GM23338 (cell line): ENCODE measurements at regions not wholly inside any gene's neighbourhood (a gene's known extent, or its start where the extent isn't known, plus 50 kb on each side); places are given as distances from the start of the nearest gene placed in this dataset.

Experiments used
- ATAC-seq: fragments of 200-7000 bp; cut with Tn5 transposase; 3 replicates; pipeline ENCODE4 v1.9.1; 2020
- DNase-seq: peaks from one replicate; pipeline ENCODE4 v3.0.0-alpha.2; 2015; ENCODE audit warnings: low spot score
- H2AFZ ChIP-seq: fragments of 200-600 bp; sonication (generic); 2 replicates; pipeline ENCODE4 v1.8.0; 2016; ENCODE audit warnings: antibody characterized with exemption, mild to moderate bottlenecking, moderate library complexity
- H3F3A ChIP-seq: fragments of 200-600 bp; sonication (generic); replicated peaks from 2 replicates; pipeline ENCODE4 v1.8.0; 2017; ENCODE audit warnings: antibody characterized with exemption, mixed run types, low read depth
- H3K27ac ChIP-seq: fragments of 200-600 bp; sonication (generic); 2 replicates; pipeline ENCODE4 v1.6.1; 2016; ENCODE audit warnings: low read depth
- H3K27me3 ChIP-seq: fragments of 200-600 bp; sonication (generic); 2 replicates; pipeline ENCODE4 v1.8.0; 2016; ENCODE audit warnings: mild to moderate bottlenecking, mixed run types, moderate library complexity; ENCODE audit not compliant: insufficient read depth
- H3K36me3 ChIP-seq: fragments of 200-600 bp; sonication (generic); 2 replicates; pipeline ENCODE4 v1.8.0; 2016; ENCODE audit warnings: mild to moderate bottlenecking; ENCODE audit not compliant: insufficient read depth
- H3K4me1 ChIP-seq: fragments of 200-600 bp; sonication (generic); 2 replicates; pipeline ENCODE4 v1.8.0; 2016; ENCODE audit warnings: mild to moderate bottlenecking, moderate library complexity; ENCODE audit not compliant: insufficient read depth
- H3K4me2 ChIP-seq: fragments of 200-600 bp; sonication (generic); 2 replicates; pipeline ENCODE4 v1.7.1; 2017; ENCODE audit warnings: mixed run types
- H3K4me3 ChIP-seq: fragments of 200-600 bp; sonication (generic); 2 replicates; pipeline ENCODE4 v1.6.1; 2016; ENCODE audit warnings: mixed run types
- H3K79me2 ChIP-seq: fragments of 200-600 bp; sonication (generic); replicated peaks from 2 replicates; pipeline ENCODE4 v1.8.0; 2017; ENCODE audit warnings: mild to moderate bottlenecking; ENCODE audit not compliant: insufficient read depth
- H3K9me2 ChIP-seq: fragments of 200-600 bp; sonication (generic); 2 replicates; pipeline ENCODE4 v1.8.0; 2017; ENCODE audit not compliant: insufficient read depth
- H4K20me1 ChIP-seq: fragments of 200-600 bp; sonication (generic); replicated peaks from 2 replicates; pipeline ENCODE4 v1.8.0; 2017; ENCODE audit warnings: mild to moderate bottlenecking; ENCODE audit not compliant: insufficient read depth
- H3K27ac Mint-ChIP-seq: 2 replicates; pipeline ENCODE4 v1.8.0; 2020; ENCODE audit warnings: inconsistent platforms, mild to moderate bottlenecking, moderate library complexity, mixed read lengths
- H3K27me3 Mint-ChIP-seq: 3 replicates; pipeline ENCODE4 v1.8.0; 2022; ENCODE audit warnings: low read depth, mild to moderate bottlenecking, moderate library complexity, mixed read lengths, inconsistent platforms; ENCODE audit not compliant: insufficient read depth, poor library complexity
- H3K36me3 Mint-ChIP-seq: 3 replicates; pipeline ENCODE4 v1.8.0; 2021; ENCODE audit warnings: low read depth, mild to moderate bottlenecking, inconsistent platforms, moderate library complexity, mixed read lengths
- H3K4me1 Mint-ChIP-seq: 3 replicates; pipeline ENCODE4 v1.8.0; 2020; ENCODE audit warnings: mild to moderate bottlenecking, inconsistent platforms, mixed read lengths
- H3K4me3 Mint-ChIP-seq: 3 replicates; pipeline ENCODE4 v1.8.0; 2021; ENCODE audit warnings: moderate library complexity, mild to moderate bottlenecking, inconsistent platforms, mixed read lengths
- H3K9me3 Mint-ChIP-seq: 3 replicates; pipeline ENCODE4 v1.8.0; 2020; ENCODE audit warnings: moderate library complexity, mild to moderate bottlenecking, inconsistent platforms, mixed read lengths
- CREB1 ChIP-seq: fragments of 250-450 bp; sonication (Bioruptor Pico); IDR thresholded peaks from 2 replicates; pipeline ENCODE4 v1.5.0; 2020; ENCODE audit warnings: low read depth, mild to moderate bottlenecking, moderate library complexity
- CTCF ChIP-seq, 2 experiments: fragments of 200-600 bp in 1 of 2; sonication (generic) in 1 of 2; conservative IDR thresholded peaks; 2 replicates each; pipeline versions ENCODE4 v1.5.1 to v1.6.1; 2016 to 2017; ENCODE audit warnings: antibody characterized with exemption in 2 of 2, low read depth in 2 of 2, mild to moderate bottlenecking in 2 of 2, moderate library complexity in 1 of 2
- ETS1 ChIP-seq: IDR thresholded peaks from 2 replicates; pipeline ENCODE4 v1.6.1; 2016; ENCODE audit warnings: antibody characterized with exemption
- EZH2 ChIP-seq: fragments of 200-600 bp; sonication (generic); IDR thresholded peaks from one replicate; pipeline ENCODE4 v1.8.0; 2017; ENCODE audit warnings: antibody characterized with exemption, mild to moderate bottlenecking, low read depth; ENCODE audit not compliant: unreplicated experiment
- EZH2phosphoT487 ChIP-seq: fragments of 200-600 bp; sonication (generic); IDR thresholded peaks from one replicate; pipeline ENCODE4 v1.8.1; 2018; ENCODE audit warnings: antibody characterized with exemption; ENCODE audit not compliant: unreplicated experiment
- JUNB ChIP-seq: IDR thresholded peaks from one replicate; pipeline ENCODE4 v1.6.1; 2016; ENCODE audit warnings: antibody characterized with exemption; ENCODE audit not compliant: unreplicated experiment
- NANOG ChIP-seq: IDR thresholded peaks from 2 replicates; pipeline ENCODE4 v1.6.1; 2016; ENCODE audit warnings: antibody characterized with exemption, borderline replicate concordance
- POLR2AphosphoS5 ChIP-seq: IDR thresholded peaks from 2 replicates; pipeline ENCODE4 v1.6.1; 2016; ENCODE audit warnings: antibody characterized with exemption, low read depth
- REST ChIP-seq: IDR thresholded peaks from one replicate; pipeline ENCODE4 v1.6.1; 2018; ENCODE audit warnings: antibody characterized with exemption; ENCODE audit not compliant: unreplicated experiment
- STAT1 ChIP-seq: IDR thresholded peaks from one replicate; pipeline ENCODE4 v1.6.1; 2016; ENCODE audit warnings: antibody characterized with exemption; ENCODE audit not compliant: unreplicated experiment
- ZNF114 ChIP-seq: fragments of 250-450 bp; sonication (Bioruptor Pico); IDR thresholded peaks from 2 replicates; pipeline ENCODE4 v1.5.0; 2020; ENCODE audit warnings: mild to moderate bottlenecking, moderate library complexity
- ZNF331 ChIP-seq: fragments of 250-450 bp; sonication (Bioruptor Pico); IDR thresholded peaks from 2 replicates; pipeline ENCODE4 v1.5.0; 2020; ENCODE audit warnings: low read depth, mild to moderate bottlenecking, moderate library complexity
- ZNF462 ChIP-seq: fragments of 250-450 bp; sonication (Bioruptor Pico); IDR thresholded peaks from 2 replicates; pipeline ENCODE4 v1.5.0; 2020; ENCODE audit warnings: mild to moderate bottlenecking, moderate library complexity

- Histone ChIP-seq H3F3A (0 out of 2 replicates have a peak, but pooled peaks cover 5% of the 10 kb centered on the region), H3K4me2 (no peak overlapping the region), H3K4me3 (no peak overlapping the region), H3K27ac (no peak overlapping the region), H3K9me2 (0 out of 2 replicates have a peak, but pooled peaks cover under 1% of the 10 kb centered on the region), H3K27me3 (no peaks in the 10 kb centered on the region), H3K36me3 (no peaks in the 10 kb centered on the region), H4K20me1 (no peaks in the 10 kb centered on the region), H3K4me1 (peaks cover 18% of the 10 kb centered on the region), H3K79me2 (no peaks in the 10 kb centered on the region), H2AFZ (no peak overlapping the region)
- Mint-ChIP-seq H3K4me1 (peaks cover 34% of the 10 kb centered on the region), H3K27ac (no peak overlapping the region), H3K36me3 (peaks cover 5% of the 10 kb centered on the region; the same call in 1 of the 3 replicates), H3K27me3 (peaks cover 11% of the 10 kb centered on the region), H3K4me3 (no peak overlapping the region), H3K9me3 (peaks cover 6% of the 10 kb centered on the region)
- no peak for ATAC-seq
- no peak for DNase-seq
- TF ChIP-seq CREB1 (CRISPR knock-in tag) (no peak), EZH2phosphoT487 (no peak), CTCF (conservative IDR thresholded peaks at IDR 0.05; ENCODE audit: low read depth in 2 of 2) (no peak), REST (no peak), JUNB (no peak), ETS1 (no peak), EZH2 (no peak), ZNF114 (CRISPR knock-in tag) (no peak), NANOG (no peak), STAT1 (no peak), ZNF331 (CRISPR knock-in tag) (no peak), ZNF462 (CRISPR knock-in tag) (no peak), POLR2AphosphoS5 (no peak)
Observed at GRCh38 chr6:43997345-43997677, 129.9 kb downstream of the MRPL14 start.
